Left renal cortex interstitium (tissue), 4 donors: ENCODE measurements at regions not wholly inside any gene's neighbourhood (a gene's known extent, or its start where the extent isn't known, plus 50 kb on each side); places are given as distances from the start of the nearest gene placed in this dataset.

Experiments
- DNase-seq, 4 donors: peaks; one replicate each; pipeline ENCODE4 v3.0.0-alpha.2; 2013; ENCODE audit warnings: low read depth in 4 of 4, low spot score in 2 of 4, missing footprints in 1 of 4

DNA sequence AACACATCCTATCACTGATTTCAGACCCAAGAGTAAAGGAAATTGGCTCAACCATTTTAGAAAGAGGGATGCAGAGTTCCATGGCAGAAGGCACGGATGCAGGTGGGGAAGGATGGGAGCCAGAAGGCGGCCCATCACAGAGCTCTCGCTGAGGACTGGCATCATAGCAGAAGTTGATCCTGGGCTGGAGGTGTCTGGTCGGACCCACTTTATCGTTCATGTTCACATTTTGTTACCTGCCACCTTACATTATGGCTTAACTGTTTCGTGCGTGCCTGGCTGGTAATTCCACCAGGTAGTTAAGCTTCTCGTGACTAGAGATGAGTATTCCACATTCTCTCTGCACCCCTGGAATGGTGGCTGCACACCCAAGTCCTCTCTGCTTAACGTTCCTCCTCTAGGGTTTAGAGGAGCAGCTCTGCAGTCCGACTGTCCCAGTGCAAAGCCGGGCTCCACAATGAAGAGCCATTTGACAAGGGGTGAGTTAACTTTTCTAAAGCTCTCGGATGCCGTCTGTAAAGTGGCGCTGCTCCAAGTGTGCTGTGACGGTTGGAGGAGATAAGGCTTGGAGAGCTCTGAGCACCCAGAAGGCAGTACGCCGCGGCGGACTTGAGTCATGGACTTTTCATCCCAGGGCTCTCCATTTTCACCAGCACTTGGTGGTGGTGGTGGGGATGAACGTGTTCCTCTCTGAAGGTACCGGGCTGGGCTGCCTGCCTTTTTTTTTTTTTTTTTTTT is 157.1 kb upstream of the SHH start:
- DNase-seq = no peak

DNA sequence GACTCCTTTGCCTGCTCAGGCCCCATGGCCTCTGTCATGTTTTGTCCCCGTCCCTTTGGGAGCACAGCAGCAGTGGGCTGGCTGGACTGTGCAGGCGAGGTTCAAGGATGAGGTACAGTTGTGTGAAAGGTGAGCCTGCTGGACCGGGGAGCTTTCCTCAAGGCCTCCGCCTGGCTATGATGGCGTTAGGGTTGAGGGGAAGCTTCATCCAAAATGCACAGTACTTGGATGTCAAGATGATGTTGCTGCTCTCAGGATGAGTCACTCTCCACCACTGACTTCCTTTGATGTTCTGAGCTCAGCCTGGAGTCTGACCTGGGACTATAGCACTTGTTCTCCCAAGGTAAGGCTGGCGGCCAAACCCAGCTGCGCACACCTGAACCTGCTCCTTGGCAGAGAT is 152.7 kb upstream of the SHH start:
- DNase-seq = no peak

DNA sequence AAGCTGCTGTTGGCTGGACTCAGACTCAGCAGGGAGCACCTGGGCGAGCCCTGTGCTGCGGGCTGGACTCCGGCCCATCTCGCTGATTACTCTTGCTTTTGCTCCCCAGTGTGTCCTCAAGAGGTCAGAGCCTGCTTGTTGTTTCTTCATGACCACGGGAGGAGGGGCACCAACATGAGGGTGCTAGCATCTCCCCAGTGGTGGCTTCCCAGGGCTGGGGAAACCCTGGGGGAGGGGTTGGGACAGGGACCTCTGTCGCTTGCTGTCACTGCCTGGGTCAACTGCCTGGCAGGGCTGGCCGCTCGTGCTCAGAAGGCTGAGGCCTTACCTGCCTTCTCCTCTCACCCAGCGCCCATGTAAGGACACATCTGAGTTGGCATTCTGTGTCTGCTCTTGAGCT is 152.3 kb upstream of the SHH start:
- DNase-seq = no peak

DNA sequence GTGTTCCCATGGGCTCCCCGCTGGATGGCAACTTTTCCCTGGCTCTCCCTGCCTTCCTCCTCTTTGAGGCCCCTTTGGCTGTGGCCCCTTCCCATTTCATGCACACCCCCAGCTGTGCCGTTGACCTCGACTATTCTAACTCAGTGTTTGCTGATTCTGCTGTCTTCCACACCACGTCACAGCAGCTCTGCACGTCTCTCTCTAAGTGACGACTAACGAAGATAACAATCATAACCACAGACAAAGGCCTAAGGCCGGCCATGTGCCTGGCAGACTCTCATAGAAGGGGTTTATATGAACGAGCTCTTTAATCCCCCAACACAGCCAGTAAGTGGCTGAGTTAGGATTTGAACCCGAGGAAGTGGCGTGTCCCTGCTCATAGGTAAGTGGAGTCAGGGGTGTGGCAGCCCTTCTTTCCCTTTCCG is 151.5 kb upstream of the SHH start:
- no peak for DNase-seq

DNA sequence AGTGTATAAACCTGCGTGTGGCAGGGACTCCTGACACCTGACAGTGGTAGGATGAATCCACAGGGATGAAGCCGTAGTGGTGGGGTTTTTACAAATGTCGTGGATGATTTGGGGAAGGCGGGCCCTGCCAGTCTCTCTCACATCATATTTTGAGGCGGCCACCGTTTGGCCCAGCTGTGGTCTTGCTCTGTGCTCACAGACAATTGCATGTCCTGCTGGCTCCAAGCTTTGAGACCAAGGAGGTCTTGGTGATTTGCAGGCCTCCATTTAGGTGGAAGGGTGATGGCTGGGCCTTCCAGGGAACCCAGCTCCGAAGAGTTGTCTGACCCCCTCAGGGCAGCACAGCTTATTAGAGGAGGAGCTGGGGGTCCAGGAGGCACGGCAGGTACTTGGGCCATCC is 151.1 kb upstream of the SHH start:
- no peak for DNase-seq

DNA sequence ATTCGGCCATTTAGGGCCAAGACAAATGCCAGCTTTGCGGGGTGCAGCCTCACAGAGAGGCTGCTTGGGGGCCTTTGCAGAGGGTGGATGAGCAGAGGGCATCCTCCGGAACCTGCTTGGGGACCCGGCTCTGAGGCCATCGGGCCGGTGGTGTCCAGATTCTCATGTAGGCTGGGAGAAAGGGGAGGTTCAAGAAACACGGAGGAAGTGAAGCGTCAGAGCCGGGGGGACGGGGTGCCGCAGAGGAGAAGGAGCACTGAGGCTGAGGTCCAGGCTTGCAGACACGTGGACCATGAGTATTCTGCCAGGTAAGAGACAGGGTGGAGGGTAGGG is 150.7 kb upstream of the SHH start:
- no peak for DNase-seq

DNA sequence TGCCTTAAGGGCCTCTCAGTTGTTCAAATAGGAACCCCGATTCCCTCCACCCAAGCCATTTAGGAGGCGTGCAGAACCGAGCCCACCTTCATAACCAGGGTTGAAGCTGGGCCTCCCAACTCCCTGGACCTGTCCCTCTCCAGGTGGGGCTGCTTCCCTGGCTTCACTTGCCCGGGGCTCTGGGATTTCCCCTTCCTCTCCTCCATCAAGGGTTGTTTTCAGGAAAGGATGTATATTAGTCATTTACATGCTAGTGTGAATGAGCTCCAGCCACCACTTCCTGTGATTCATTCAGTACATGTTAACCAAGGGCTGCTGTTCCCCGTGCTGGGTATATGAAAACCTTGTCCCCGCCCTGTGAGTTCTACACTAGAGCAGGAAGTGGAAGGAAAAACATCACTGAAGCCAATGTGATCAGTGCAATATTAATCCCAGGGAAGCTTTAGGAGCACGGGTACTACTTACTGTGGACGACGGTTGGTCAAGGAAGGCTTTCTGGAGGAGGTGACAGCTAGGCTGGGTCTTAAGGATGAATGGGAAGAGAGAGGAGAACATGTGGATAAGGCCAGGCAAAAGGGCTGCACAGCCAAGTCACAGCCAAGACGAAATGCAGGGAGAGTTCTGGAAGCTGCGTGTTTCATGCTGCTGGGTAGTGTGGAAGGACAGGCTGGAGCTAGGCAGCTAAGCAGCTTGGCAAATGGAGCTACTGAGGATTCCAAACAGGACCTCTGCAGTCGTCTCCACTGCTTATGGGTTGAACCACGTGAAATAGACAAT is 150.1 kb upstream of the SHH start:
- no peak for DNase-seq

DNA sequence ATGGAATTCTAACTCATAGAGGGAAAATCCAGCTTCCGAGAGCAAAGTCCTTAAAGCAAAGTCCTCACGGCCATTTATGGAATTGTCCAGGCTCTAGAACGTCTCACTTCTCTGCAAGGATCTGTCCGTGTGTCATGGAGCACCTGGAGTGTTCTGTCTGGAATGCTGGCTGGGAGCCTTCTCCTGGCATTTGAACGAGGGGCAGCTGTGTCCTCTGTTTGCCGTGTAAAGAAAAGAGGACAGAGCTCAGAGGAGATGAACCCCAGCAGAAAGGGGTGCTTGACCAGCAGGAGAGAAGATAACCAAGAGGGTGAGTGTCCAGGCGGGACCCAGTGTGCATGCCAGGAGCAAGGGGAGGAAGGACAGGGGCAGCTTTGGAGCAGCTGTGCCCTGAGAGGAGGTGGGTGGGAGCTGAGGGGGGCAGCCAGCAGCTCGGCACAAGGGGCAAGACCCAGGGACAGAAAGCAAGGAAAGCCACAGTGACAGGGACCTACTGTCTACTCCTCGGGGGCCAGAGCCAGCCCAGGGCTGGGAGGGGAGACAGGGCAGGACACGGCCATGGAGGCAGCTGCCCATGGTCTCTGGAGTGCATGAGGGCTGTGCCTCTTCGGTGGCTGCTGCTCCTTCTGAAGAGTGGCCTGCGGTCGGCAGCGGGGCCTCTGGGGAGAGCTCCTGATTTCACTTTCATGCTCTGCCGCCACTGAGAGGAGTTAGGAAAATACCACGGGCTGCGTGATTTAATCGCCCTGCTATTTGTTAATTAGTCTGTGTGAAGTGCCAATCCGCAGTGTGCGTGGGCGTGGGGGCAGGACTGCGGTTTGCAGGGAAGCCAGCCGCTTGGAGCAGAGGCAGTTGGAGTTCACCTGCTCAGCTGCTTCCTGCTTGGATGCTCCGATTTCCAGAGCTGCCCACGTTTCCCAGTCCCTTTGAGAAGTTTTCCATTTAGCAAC is 149.3 kb upstream of the SHH start:
- peak; percentile 4 to 27 (median 18) for DNase-seq

DNA sequence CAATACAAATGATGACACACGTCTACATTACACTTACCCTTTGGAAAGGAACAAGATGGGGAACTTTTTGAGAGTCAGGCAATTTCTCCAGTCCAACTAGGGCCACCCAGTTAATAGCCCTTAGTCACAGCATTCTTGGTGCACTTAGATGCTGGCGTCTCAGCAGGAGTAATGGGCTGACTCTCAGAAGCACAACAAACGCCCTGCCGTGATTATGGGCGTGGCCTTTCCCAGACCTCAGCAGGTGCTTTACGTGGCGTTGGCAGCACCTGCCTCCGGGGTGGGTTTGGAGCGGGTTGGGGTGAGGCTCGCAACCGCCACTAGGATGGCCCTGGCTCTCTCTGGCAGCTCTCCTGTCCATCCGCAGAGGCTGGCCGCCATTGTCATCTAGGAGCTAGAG is 147.6 kb upstream of the SHH start:
- DNase-seq = no peak

DNA sequence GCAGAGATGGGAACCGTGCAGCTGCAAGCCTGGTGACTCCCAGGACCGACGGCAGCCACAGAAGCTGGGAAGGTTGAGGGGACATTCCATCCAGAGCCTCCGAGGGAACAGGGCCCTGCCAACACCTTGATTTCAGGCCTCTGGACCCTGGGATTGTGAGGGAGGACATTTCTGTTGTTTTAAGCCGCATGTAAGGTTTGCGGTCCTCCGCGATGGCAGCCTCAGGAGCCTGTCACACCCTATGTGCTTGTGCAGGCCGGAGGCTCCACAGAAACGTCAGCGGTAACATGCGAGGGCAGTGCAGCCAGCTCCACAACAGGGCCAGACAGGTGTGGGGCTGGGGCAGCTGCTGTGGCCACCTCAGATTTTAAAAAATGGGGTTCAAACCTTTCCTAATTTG is 144.7 kb upstream of the SHH start:
- no peak for DNase-seq

DNA sequence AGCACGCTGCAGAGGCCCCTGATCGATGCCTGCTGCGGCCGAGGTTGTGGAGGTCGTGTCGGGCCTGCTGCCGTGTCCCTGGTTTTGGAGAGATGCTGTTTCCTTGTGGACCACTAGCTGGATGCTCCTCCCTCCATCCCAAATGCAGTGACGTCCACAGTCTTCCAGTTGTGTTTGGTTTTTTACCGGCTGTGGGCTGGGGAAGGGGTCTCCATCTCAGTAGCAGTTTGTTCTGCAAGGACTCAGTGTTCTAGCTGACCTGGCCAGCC is 143.0 kb upstream of the SHH start:
- DNase-seq = no peak

DNA sequence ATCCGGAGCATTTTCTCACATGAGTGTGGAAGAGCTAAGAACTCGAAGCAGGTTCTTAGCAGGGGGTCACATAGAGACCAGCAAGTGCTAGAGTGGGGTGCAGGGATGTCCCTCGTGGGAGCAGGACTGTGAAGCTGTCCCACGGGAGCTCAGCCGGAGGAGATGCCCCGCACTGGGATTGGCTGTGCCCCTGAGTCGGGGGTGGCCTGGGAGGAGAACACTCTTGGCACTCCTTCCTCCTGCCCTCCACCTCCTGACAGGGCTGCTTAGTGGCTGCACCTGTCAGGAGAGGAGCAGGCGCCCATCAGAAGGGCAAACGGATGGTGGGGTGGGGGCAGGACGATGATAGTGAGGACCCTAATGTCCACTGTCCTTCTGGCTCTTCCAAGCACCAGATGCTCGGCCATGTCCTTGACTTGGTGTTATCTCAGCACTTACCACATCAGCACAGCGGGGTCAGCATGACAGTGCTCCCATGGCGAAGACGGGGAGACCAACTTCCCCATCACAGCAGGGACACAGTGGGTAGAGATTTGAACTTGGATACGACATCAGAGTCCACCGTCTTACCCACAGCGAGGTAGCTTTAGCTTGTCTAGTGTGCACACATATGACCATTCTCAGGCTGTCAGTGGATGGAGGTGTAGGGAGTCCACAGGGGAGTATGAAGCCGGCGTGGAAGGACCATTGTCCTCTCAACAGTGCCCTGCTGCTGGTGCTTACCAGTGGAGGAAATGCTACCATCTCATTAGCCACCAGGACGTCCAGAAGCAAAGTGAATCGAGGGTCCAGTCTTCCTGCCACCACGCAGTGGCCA is 142.5 kb upstream of the SHH start:
- DNase-seq = no peak

DNA sequence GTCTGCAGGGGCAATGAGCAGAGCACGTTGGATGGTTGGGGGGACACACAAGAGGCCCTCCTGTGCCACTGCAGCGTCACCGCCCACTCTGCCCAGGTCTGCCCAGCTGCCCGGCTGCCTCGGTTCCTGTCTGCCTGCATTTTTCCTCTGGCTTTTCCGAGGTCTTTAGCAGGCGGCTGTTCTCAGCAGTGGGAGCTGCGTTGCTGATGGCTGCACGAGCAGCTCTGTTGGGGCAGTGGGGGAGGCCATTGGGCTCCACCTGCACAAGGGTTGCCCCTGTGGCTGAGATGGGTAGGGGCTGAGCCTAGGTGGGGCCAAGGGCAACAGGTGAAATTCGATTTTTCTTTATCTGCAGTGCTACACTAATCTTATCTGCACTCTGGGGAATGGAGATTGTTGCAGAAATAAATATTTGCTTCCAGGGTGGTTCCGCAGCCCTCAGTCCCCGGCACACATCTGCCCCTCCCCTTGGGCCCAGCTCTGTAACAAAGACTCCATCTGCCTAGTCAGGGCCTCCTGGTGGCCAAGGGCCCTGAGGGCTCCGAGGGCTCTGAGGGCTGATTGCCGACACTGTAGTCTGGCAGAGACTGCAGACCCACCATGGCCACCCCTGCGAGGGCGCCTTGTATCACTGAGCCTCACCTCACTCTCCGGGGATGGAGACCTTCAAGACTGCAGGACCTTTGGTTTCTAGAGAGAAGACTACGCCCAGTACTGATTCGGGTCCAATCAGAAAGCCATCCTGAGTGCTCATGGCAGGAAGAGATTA is 141.7 kb upstream of the SHH start:
- DNase-seq = no peak

DNA sequence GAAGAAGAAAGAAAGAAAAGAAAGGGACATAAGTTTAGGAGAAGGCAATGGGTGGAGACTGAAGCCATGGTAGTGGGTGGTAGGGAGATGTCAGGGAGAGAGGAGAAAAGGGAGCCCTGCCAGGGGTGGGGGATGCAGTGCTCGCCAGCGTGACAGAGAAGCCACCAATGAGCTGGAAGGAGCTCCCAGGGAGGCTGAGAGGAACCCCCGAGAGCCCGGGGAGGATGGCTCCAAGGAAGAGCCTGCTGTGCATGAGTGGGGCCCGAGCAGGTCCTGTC is 141.2 kb upstream of the SHH start:
- DNase-seq = no peak

DNA sequence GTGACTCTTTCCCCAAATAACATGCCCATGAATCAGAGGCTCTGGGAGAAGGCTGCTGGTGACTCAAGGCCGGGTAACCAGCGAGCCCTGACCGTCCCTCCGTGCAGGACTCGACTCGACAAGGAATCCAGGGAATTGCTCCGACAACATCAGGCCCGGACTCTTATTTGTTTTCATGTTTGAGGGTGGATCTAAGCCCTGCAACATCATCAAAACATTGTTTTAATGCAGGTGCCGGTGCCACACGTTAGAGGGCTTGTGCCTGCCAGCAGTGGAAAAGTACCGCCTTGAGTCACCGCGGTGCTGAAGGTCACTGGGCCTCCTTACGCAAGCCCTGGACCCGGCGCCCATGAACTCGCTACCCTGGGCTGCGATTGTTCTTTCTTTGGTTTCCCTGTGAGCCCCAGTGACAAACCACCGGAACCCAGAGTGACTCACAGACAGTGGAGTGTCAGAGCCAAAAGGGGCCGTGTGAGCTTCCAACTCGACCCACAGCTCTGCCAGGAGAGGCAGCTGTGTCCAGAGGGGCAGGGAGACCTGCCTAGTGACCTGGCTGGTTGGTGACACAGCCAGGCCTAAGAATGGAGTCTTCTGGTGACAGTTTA is 139.4 kb upstream of the SHH start:
- no peak for DNase-seq

DNA sequence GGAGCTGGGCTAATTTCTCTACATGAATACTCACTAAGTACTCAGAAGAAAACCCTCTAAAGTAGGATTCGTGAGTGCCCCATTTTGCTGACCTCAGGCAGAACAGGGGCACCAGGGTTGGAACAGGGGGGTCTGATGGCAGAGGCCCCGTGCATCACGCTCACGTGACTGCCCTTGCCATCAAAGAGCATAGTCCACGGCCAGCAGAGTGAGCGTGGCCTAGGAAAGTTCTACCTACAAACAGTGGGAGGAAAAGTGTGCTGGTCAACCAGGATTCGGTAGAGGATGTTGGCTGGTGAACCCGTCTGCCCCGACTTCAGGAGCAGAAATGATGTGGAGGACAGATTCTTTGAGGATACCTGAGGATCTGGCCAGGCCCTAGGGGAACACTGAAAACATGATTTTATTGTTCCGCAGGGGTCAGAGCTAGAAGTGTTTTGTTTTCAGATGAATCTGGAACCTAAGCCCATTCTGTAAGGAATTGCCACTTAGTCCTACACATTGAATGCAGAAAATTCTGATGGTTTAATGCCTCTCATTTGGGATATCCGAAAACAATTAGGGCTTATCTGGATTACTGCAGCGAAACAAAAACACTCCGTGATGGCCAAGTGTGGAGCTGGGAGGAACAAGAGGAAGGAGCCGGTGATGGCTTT is 138.8 kb upstream of the SHH start:
- no peak for DNase-seq

DNA sequence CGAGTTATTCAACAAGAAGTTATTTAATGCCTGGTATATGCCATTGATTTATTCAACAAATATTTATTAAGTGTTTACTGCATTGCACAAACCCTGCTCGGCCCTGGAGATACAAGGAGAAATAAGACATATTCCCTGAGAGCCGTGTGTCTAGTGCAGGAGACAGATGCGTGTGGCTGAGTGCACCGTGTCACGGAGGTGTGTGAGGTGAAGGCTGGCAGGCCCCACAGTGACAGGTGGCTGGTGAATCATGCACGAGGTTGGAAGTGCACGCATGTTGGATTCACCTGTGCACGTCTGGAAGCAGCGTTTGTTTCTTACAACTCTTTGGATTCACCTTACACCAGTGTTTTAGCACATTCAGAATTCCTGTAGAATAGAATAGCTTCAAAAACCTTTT is 136.6 kb upstream of the SHH start:
- no peak for DNase-seq

DNA sequence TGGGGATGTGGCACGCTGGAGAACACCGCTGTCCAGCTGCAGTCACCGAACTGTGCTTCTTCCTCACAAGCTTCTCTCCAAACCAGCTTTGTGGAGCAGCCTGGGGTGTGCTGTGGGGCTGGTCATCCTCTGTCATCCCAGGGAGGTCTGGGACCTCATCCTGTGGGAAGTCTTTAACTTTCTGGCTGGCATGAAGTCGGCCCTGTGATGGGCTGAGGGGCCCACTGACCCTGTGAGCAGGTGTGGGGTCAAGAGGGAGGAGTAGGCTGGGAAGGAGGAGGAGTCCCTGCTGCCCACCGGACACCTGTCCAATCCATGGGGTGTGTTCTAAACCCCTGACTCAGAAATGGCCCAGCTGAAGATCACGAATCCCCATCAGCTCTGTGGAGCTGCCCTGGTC is 136.2 kb upstream of the SHH start:
- DNase-seq = no peak

DNA sequence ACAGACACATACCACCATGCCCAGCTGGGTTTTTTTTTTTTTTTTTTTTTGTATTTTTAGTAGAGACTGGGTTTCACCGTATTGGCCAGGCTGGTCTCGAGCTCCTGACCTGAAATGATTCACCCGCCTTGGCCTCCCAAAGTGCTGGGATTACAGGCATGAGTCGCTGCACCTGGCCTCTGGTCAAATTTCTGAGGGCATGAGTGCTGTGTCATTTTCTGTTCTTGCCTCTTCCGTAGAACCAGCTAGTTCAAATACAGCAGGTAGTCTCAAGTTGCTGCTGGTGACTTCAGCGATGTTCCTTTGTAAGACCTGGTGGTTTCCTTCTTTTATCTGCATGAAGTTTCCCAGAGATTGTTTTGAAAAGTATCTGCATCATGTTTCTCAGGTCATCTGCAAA is 134.8 kb upstream of the SHH start:
- DNase-seq = no peak
